ENCODE measurements at regions not wholly inside any gene's neighbourhood (a gene's known extent, or its start where the extent isn't known, plus 50 kb on each side); places are given as distances from the start of the nearest gene placed in this dataset.

DNA sequence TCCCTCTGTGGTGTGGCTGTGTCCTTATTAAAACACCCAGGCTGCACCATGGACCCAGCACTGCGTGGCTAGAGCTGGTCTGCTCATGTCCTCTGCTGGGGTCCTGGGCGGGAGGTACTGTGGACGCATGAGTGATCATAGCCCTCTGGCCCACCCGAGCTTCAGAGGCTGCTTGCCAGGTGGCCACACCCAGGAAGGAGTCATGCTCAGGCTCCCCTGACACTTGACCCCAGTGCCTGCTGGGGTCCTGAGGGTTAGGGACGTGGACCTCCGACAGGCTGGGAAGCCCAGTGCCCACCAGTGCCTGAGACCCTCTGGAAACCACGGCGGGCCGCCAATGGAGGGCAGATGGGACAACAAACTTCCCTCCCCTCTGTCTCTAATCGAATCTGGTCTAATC is 66.3 kb upstream of the HS6ST1 start:
- no peak overlapping the region for H3K4me3 ChIP-seq
- H2AFZ ChIP-seq = no peak overlapping the region
- H3K27me3 ChIP-seq = no peaks in the 10 kb centered on the region
- 91% methylated on average over 10 of the region's 10 CpGs for WGBS (ENCODE audit: low lambda C conversion rate, missing lambda C conversion rate)
- H3K9me2 ChIP-seq (replicated peaks; ENCODE audit: insufficient read depth) = no peaks in the 10 kb centered on the region
- H3K36me3 ChIP-seq (replicated peaks; ENCODE audit: insufficient read depth, low read depth) = no peaks in the 10 kb centered on the region
- no peak overlapping the region for H3K4me2 ChIP-seq
- H4K20me1 ChIP-seq (ENCODE audit: insufficient read depth, poor library complexity, severe bottlenecking) = no peaks in the 10 kb centered on the region
- peaks cover 22% of the 10 kb centered on the region for H3K4me1 ChIP-seq (ENCODE audit: insufficient read depth)
- no peaks in the 10 kb centered on the region for H3K79me2 ChIP-seq
- TF ChIP-seq, protein P1, sequence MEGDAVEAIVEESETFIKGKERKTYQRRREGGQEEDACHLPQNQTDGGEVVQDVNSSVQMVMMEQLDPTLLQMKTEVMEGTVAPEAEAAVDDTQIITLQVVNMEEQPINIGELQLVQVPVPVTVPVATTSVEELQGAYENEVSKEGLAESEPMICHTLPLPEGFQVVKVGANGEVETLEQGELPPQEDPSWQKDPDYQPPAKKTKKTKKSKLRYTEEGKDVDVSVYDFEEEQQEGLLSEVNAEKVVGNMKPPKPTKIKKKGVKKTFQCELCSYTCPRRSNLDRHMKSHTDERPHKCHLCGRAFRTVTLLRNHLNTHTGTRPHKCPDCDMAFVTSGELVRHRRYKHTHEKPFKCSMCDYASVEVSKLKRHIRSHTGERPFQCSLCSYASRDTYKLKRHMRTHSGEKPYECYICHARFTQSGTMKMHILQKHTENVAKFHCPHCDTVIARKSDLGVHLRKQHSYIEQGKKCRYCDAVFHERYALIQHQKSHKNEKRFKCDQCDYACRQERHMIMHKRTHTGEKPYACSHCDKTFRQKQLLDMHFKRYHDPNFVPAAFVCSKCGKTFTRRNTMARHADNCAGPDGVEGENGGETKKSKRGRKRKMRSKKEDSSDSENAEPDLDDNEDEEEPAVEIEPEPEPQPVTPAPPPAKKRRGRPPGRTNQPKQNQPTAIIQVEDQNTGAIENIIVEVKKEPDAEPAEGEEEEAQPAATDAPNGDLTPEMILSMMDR (IDR thresholded peaks at IDR 0.05; ENCODE audit: poor library complexity) = no peak
- TF ChIP-seq EZH2phosphoT487 (IDR thresholded peaks at IDR 0.05; ENCODE audit: low read depth, severe bottlenecking, unreplicated experiment) = no peak
- TF ChIP-seq EZH2 (IDR thresholded peaks at IDR 0.05; ENCODE audit: borderline replicate concordance) = no peak
- H3K27ac ChIP-seq = no peak overlapping the region
- DNase-seq (ENCODE audit: low spot score) = no peak
- H3K9me3 ChIP-seq (ENCODE audit: low read depth) = no peaks in the 10 kb centered on the region

DNA sequence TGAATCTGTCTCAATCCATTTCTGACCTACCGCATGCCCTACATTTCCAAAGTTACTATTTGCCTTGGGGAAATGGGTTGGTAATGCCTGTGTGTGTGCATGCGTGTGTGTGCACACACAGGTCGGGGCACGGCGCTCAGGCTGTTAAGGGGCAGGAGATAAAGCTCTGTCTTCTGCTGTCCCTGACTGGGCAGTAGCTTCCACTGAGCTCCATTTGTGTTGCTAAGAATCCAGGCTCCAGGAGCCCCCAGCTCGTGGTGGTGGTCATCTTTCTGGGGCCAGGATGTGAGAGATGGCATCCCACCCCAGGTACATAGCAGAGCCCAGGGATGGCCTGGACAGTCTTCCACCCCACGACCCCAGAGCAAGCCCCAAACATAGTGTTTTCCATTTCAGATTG is 66.7 kb upstream of the HS6ST1 start:
- H3K27ac ChIP-seq = no peak overlapping the region
- H3K4me3 ChIP-seq = no peak overlapping the region
- H3K36me3 ChIP-seq (replicated peaks; ENCODE audit: insufficient read depth, low read depth) = no peaks in the 10 kb centered on the region
- no peak overlapping the region for H3K4me2 ChIP-seq
- WGBS (ENCODE audit: low lambda C conversion rate, missing lambda C conversion rate) = 91% methylated on average over 7 of the region's 7 CpGs
- no peaks in the 10 kb centered on the region for H3K79me2 ChIP-seq
- DNase-seq (ENCODE audit: low spot score) = no peak
- H3K4me1 ChIP-seq (ENCODE audit: insufficient read depth) = peaks cover 18% of the 10 kb centered on the region
- H3K9me2 ChIP-seq (replicated peaks; ENCODE audit: insufficient read depth) = no peaks in the 10 kb centered on the region
- no peaks in the 10 kb centered on the region for H4K20me1 ChIP-seq (ENCODE audit: insufficient read depth, poor library complexity, severe bottlenecking)
- no peaks in the 10 kb centered on the region for H3K27me3 ChIP-seq
- no peak overlapping the region for H2AFZ ChIP-seq
- TF ChIP-seq, protein P1 (IDR thresholded peaks at IDR 0.05; ENCODE audit: poor library complexity) = no peak
- no peak for TF ChIP-seq EZH2 (IDR thresholded peaks at IDR 0.05; ENCODE audit: borderline replicate concordance)
- no peak for TF ChIP-seq EZH2phosphoT487 (IDR thresholded peaks at IDR 0.05; ENCODE audit: low read depth, severe bottlenecking, unreplicated experiment)
- no peaks in the 10 kb centered on the region for H3K9me3 ChIP-seq (ENCODE audit: low read depth)

DNA sequence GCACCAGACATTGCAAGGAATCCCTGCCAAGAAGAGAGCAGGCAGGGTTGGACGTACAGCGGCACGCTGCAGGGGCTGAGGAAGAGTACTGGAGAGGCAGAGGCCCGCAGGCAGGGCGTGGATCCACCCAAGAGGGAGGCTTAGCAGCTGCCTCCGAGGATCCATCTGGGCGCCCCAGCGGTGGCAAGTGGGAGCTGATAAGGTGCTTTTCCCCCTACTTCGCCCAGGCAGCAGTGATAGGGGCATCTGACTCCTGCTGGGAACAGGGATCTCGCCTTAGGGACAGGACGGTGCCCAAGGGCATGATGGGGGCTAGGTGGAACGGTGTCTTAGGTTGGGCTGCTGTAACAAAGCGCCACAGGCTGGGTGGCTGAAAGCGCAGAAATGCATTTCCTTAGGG is 67.4 kb upstream of the HS6ST1 start:
- no peak for DNase-seq (ENCODE audit: low spot score)
- Histone ChIP-seq H3K9me3 (ENCODE audit: low read depth) (no peaks in the 10 kb centered on the region), H3K4me3 (no peak overlapping the region), H3K9me2 (replicated peaks; ENCODE audit: insufficient read depth) (no peaks in the 10 kb centered on the region), H3K27ac (no peak overlapping the region), H3K27me3 (no peaks in the 10 kb centered on the region), H3K4me1 (ENCODE audit: insufficient read depth) (peaks cover 18% of the 10 kb centered on the region), H3K4me2 (no peak overlapping the region), H3K36me3 (replicated peaks; ENCODE audit: insufficient read depth, low read depth) (no peaks in the 10 kb centered on the region), H3K79me2 (no peaks in the 10 kb centered on the region), H4K20me1 (ENCODE audit: insufficient read depth, poor library complexity, severe bottlenecking) (no peaks in the 10 kb centered on the region), H2AFZ (no peak overlapping the region)
- WGBS (ENCODE audit: low lambda C conversion rate, missing lambda C conversion rate) = 97% methylated on average over 14 of the region's 14 CpGs
- no peak for TF ChIP-seq EZH2 (IDR thresholded peaks at IDR 0.05; ENCODE audit: borderline replicate concordance)

DNA sequence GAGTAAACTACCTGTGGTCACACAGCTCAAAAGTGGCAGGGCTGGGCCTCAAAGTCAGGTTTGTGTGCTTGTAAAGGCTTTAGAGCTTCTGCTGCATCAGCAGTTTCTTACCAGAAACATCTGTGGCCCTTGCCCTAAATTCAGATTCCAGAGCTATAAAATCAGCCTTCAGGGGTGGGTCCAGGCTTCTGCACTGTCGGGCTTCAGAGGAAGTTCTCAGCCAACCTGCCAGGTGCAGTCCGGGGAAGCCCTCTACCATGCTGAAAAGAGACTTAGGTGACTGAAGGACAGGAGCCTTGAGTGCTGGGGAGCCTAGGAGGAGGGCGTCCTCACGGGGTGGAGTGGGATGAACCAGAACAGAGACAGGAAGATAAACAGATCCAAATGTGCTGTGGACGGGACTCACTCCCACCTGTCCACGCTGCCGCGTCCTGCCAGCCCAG is 69.9 kb upstream of the HS6ST1 start:
- no peak overlapping the region for H2AFZ ChIP-seq
- 74% methylated on average over 8 of the region's 8 CpGs for WGBS (ENCODE audit: low lambda C conversion rate, missing lambda C conversion rate)
- DNase-seq (ENCODE audit: low spot score) = peak; percentile 48
- no peaks in the 10 kb centered on the region for H4K20me1 ChIP-seq (ENCODE audit: insufficient read depth, poor library complexity, severe bottlenecking)
- no peaks in the 10 kb centered on the region for H3K9me2 ChIP-seq (replicated peaks; ENCODE audit: insufficient read depth)
- no peak overlapping the region for H3K27ac ChIP-seq
- no peaks in the 10 kb centered on the region for H3K36me3 ChIP-seq (replicated peaks; ENCODE audit: insufficient read depth, low read depth)
- no peak for TF ChIP-seq EZH2phosphoT487 (IDR thresholded peaks at IDR 0.05; ENCODE audit: low read depth, severe bottlenecking, unreplicated experiment)
- TF ChIP-seq, protein P1 (IDR thresholded peaks at IDR 0.05; ENCODE audit: poor library complexity) = no peak
- peak overlapping the region; percentile 9 for H3K4me2 ChIP-seq
- no peaks in the 10 kb centered on the region for H3K27me3 ChIP-seq
- H3K79me2 ChIP-seq = no peaks in the 10 kb centered on the region
- H3K9me3 ChIP-seq (ENCODE audit: low read depth) = no peaks in the 10 kb centered on the region
- peaks cover 9% of the 10 kb centered on the region for H3K4me1 ChIP-seq (ENCODE audit: insufficient read depth)
- H3K4me3 ChIP-seq = no peak overlapping the region
